Natural killer cell (primary cell): ENCODE measurements at regions not wholly inside any gene's neighbourhood (a gene's known extent, or its start where the extent isn't known, plus 50 kb on each side); places are given as distances from the start of the nearest gene placed in this dataset.

Source experiments
- ATAC-seq, 3 donors: fragments of 150-1000 bp in 2 of 3; fragments of 200-7000 bp in 1 of 3; cut with Tn5 transposase; 1 replicate in 1 of 3; 2 replicates in 2 of 3; pipeline ENCODE4 v1.10.0; 2021; ENCODE audit warnings: mild to moderate bottlenecking in 2 of 3, moderate library complexity in 2 of 3
- DNase-seq, 2 donors: peaks; one replicate each; pipeline versions ENCODE4 v3.0.0 to v3.0.0-alpha.2; 2013 to 2021; ENCODE audit warnings: mixed read lengths in 1 of 2
- H3K27ac ChIP-seq: one replicate; pipeline ENCODE4 v1.5.1; 2013; ENCODE audit warnings: mild to moderate bottlenecking, low read length
- H3K27me3 ChIP-seq: one replicate; pipeline ENCODE4 v1.6.1; 2013; ENCODE audit warnings: low read length; ENCODE audit not compliant: control insufficient read depth, insufficient read depth
- H3K36me3 ChIP-seq: one replicate; pipeline ENCODE4 v1.6.1; 2013; ENCODE audit warnings: low read length; ENCODE audit not compliant: control insufficient read depth, insufficient read depth
- H3K4me1 ChIP-seq: one replicate; pipeline ENCODE4 v1.6.1; 2013; ENCODE audit warnings: low read length; ENCODE audit not compliant: control insufficient read depth, insufficient read depth
- H3K4me3 ChIP-seq: one replicate; pipeline ENCODE4 v1.5.1; 2013; ENCODE audit warnings: low read length
- H3K9me3 ChIP-seq: one replicate; pipeline ENCODE4 v1.6.1; 2013; ENCODE audit warnings: low read length; ENCODE audit not compliant: control insufficient read depth, insufficient read depth
- H3K27ac Mint-ChIP-seq, 2 donors: one replicate each; pipeline ENCODE4 v1.8.0; 2022; ENCODE audit warnings: mild to moderate bottlenecking in 2 of 2, mixed read lengths in 2 of 2, moderate library complexity in 1 of 2
- H3K27me3 Mint-ChIP-seq, 2 donors: one replicate each; pipeline ENCODE4 v1.8.0; 2022; ENCODE audit warnings: low read depth in 2 of 2, mixed read lengths in 2 of 2
- H3K36me3 Mint-ChIP-seq: one replicate; pipeline ENCODE4 v1.8.0; 2022; ENCODE audit warnings: mixed read lengths
- H3K4me1 Mint-ChIP-seq, 2 donors: one replicate each; pipeline ENCODE4 v1.8.0; 2022; ENCODE audit warnings: mixed read lengths in 2 of 2
- H3K4me3 Mint-ChIP-seq: one replicate; pipeline ENCODE4 v1.8.0; 2022; ENCODE audit warnings: mild to moderate bottlenecking, moderate library complexity, mixed read lengths
- H3K9me3 Mint-ChIP-seq, 2 donors: one replicate each; pipeline ENCODE4 v1.8.0; 2022; ENCODE audit warnings: mixed read lengths in 2 of 2
- WGBS: methylation state at CpG from one replicate; pipeline ENCODE4 v1.1.7; 2013; ENCODE audit warnings: missing lambda C conversion rate; ENCODE audit not compliant: insufficient coverage; 5-methylcytosine and 5-hydroxymethylcytosine counted together
- intact Hi-C: fragments of 100-400 bp; cut with micrococcal nuclease; formaldehyde crosslinking; loops from one replicate; pipeline ENCODE4 v1.14.2; 2022
- TF ChIP-seq, protein P1 (sequence below): fragments of 200-600 bp; IDR thresholded peaks from one replicate; pipeline ENCODE4 v1.8.0; 2022; ENCODE audit warnings: antibody characterized with exemption

DNA sequence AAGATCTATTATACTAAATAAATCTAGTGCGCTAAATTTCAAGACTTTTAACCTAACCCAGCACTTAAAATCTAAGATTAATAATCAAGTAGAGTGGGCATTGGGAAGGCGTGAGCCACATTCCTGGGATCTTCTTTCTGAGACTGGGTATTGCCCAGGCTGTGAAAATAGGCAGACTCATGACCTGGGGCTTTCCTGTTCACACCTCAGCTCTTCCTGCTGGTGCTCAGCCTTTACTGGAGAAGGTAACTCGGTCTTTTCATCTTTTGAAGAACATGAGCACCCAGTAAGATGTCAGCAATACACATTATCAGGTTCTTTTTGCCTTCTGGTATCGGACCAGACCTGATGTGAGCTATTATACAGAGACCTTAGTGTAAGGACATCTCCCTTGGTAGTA, 500.5 kb downstream of the PLCL1 start:
- Mint-ChIP-seq H3K9me3 (no peaks in the 10 kb centered on the region), H3K27me3 (peaks cover 8 to 10% of the 10 kb centered on the region in 2 donors)
- intact Hi-C loops = no loop called here

DNA sequence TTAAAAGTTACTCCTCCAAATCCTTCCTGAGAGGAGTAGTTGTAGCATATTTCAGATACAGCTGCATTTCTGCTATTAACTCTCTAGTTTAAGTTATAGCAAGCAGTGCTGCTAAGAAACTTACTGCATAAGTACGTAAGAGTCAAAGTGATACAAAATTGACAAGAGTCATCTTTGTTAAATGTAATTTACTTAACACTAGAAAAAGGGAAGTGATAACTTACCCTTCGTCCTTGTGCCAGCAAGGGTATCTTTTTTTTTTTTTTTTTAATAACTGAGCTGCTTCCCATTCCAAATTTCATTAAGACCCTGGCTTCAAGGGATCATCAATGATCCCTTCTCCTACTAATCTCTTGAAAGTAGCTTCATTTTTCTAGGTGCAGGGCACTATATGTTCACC, 493.0 kb downstream of the PLCL1 start:
- ATAC-seq (no peak), DNase-seq (no peak)
- Histone ChIP-seq H3K27ac (no peak overlapping the region), H3K4me1 (no peaks in the 10 kb centered on the region), H3K4me3 (no peak overlapping the region), H3K9me3 (no peaks in the 10 kb centered on the region), H3K27me3 (no peaks in the 10 kb centered on the region), H3K36me3 (no peaks in the 10 kb centered on the region)
- Mint-ChIP-seq H3K27ac (no peak overlapping the region), H3K4me3 (no peak overlapping the region), H3K4me1 (peaks cover 0 to 6% of the 10 kb centered on the region in 2 donors), H3K27me3 (peaks cover 12 to 14% of the 10 kb centered on the region in 2 donors), H3K9me3 (no peaks in the 10 kb centered on the region), H3K36me3 (no peaks in the 10 kb centered on the region)
- TF ChIP-seq, protein P1, sequence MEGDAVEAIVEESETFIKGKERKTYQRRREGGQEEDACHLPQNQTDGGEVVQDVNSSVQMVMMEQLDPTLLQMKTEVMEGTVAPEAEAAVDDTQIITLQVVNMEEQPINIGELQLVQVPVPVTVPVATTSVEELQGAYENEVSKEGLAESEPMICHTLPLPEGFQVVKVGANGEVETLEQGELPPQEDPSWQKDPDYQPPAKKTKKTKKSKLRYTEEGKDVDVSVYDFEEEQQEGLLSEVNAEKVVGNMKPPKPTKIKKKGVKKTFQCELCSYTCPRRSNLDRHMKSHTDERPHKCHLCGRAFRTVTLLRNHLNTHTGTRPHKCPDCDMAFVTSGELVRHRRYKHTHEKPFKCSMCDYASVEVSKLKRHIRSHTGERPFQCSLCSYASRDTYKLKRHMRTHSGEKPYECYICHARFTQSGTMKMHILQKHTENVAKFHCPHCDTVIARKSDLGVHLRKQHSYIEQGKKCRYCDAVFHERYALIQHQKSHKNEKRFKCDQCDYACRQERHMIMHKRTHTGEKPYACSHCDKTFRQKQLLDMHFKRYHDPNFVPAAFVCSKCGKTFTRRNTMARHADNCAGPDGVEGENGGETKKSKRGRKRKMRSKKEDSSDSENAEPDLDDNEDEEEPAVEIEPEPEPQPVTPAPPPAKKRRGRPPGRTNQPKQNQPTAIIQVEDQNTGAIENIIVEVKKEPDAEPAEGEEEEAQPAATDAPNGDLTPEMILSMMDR = no peak
- intact Hi-C loops = loop anchor here (2.0 kb wide), 1 partner anchor 591 kb away; no protein-coding TSS in a partner anchor
- 39% methylated on average over 2 of the region's 2 CpGs for WGBS

More for the DNA sequence above, 500.5 kb downstream of the PLCL1 start:
- H3K36me3 Mint-ChIP-seq = no peaks in the 10 kb centered on the region
- no peaks in the 10 kb centered on the region for H3K9me3 ChIP-seq
- TF ChIP-seq, protein P1 = no peak
- 76% methylated on average over 4 of the region's 4 CpGs for WGBS
- DNase-seq = no peak
- no peaks in the 10 kb centered on the region for H3K27me3 ChIP-seq
- H3K4me3 Mint-ChIP-seq = no peak overlapping the region
- H3K27ac ChIP-seq = no peak overlapping the region
- no peak overlapping the region for H3K27ac Mint-ChIP-seq
- ATAC-seq = no peak
- H3K4me3 ChIP-seq = no peak overlapping the region
- no peaks in the 10 kb centered on the region for H3K4me1 Mint-ChIP-seq
- H3K36me3 ChIP-seq = no peaks in the 10 kb centered on the region
- H3K4me1 ChIP-seq = no peaks in the 10 kb centered on the region

DNA sequence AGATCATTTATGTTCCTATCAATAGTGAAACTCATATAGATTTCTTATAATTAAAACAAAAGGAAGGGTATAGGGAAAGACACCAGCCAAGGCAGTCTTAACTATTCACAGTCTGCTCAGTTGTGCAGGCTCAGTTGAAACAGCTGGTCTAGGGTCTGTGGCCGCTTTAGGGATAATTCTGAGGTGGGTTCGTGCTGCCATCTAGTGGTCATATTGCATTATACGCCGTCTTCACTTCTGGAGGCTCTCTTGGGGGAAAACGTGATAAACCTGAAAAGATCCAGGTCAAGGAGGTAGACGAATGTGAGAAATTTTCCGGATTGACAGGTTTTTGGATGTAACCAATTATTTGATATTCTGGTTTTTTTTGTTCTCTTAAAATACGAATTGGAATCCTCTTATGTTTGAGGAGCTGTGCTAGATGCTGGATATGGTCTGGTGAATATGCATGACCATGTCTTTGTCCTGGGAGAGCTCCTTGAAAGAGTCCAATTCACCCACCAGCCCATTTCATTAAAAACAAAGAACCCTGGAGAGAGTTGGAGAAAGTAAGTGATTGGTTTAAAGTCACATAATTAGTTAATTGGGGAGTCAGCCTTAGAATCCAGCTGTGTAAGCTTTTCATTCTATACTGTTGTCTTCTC, 492.4 kb downstream of the PLCL1 start:
- ATAC-seq (peak; percentile 67 to 81 (median 75)), DNase-seq (peak; percentile 18 to 83)
- Histone ChIP-seq H3K9me3 (no peaks in the 10 kb centered on the region), H3K4me3 (no peak overlapping the region), H3K27ac (no peak overlapping the region), H3K36me3 (no peaks in the 10 kb centered on the region), H3K27me3 (no peaks in the 10 kb centered on the region), H3K4me1 (no peaks in the 10 kb centered on the region)
- Mint-ChIP-seq H3K27me3 (peaks cover 9 to 14% of the 10 kb centered on the region in 2 donors), H3K9me3 (no peaks in the 10 kb centered on the region), H3K4me1 (peaks cover 0 to 6% of the 10 kb centered on the region in 2 donors), H3K4me3 (no peak overlapping the region), H3K36me3 (no peaks in the 10 kb centered on the region), H3K27ac (no peak overlapping the region)
- intact Hi-C loops = loop anchor here (1.0 to 2.0 kb wide), 2 partner anchors 493 to 590 kb away; no protein-coding TSS in a partner anchor
- WGBS = 1% methylated on average over 8 of the region's 8 CpGs
- TF ChIP-seq, protein P1 = peak; percentile 84

DNA sequence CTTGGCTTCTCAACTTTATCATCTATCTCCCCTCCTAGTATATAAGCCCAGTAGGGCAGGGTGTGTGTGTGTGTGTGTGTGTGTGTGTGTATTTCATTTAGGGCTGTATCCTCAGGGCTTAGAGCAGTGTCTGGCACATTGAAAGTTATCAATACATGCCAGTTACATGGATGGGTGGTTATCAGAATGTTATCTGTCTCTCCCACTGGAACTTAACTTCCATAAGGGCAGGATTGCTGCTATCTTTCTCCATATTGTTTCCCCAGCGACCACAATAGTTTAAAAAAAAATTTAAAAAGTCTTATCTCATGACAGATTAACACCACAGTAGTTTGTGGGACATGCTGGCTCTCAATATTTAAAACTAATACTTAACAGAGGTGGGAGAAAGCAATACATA, 488.9 kb downstream of the PLCL1 start:
- no peaks in the 10 kb centered on the region for H3K36me3 ChIP-seq
- H3K4me3 Mint-ChIP-seq = no peak overlapping the region
- no CpG with 5 or more reads among the region's 1 CpG for WGBS
- H3K27me3 ChIP-seq = no peaks in the 10 kb centered on the region
- DNase-seq (no peak), ATAC-seq (no peak)
- TF ChIP-seq, protein P1 = no peak
- no peak overlapping the region for H3K4me3 ChIP-seq
- H3K27ac Mint-ChIP-seq = no peak overlapping the region
- peaks cover 0 to 6% of the 10 kb centered on the region in 2 donors for H3K4me1 Mint-ChIP-seq
- H3K4me1 ChIP-seq = no peaks in the 10 kb centered on the region
- H3K27ac ChIP-seq = no peak overlapping the region
- no peaks in the 10 kb centered on the region for H3K36me3 Mint-ChIP-seq
- intact Hi-C loops = no loop called here
- no peaks in the 10 kb centered on the region for H3K9me3 ChIP-seq
- H3K9me3 Mint-ChIP-seq = no peaks in the 10 kb centered on the region
- peaks cover 7 to 21% of the 10 kb centered on the region in 2 donors for H3K27me3 Mint-ChIP-seq
